ENCODE measurements at regions not wholly inside any gene's neighbourhood (a gene's known extent, or its start where the extent isn't known, plus 50 kb on each side); places are given as distances from the start of the nearest gene placed in this dataset.
"Not testable (repeated sequence)": the region's sequence is repeated elsewhere in the genome, so short reads cannot be mapped to it uniquely, and the experiment has no call there.

- DNase-seq = no peak
These were observed 1406.5 kb upstream of the ACO1 start for GRCh38 chr9:30977965-30978364.

GRCh38 chr9:30982301-30982700, 1402.1 kb upstream of the ACO1 start:
- DNase-seq = no peak

GRCh38 chr9:30995956-30996738, 1388.3 kb upstream of the ACO1 start:
- DNase-seq = no peak

- DNase-seq = no peak
These were observed 1387.7 kb upstream of the ACO1 start for GRCh38 chr9:30996761-30997160.

- DNase-seq = no peak
These were observed 1387.2 kb upstream of the ACO1 start for GRCh38 chr9:30997291-30997690.

- no peak for DNase-seq
These were observed 1379.3 kb upstream of the ACO1 start for GRCh38 chr9:31005086-31005665.

- DNase-seq = no peak
These were observed 1371.1 kb upstream of the ACO1 start for GRCh38 chr9:31013371-31013770.

- DNase-seq = no peak
These were observed 1360.6 kb upstream of the ACO1 start for GRCh38 chr9:31023847-31024246.

- DNase-seq = no peak
These were observed 1356.8 kb upstream of the ACO1 start for GRCh38 chr9:31027678-31028077.

GRCh38 chr9:31028137-31028536, 1356.3 kb upstream of the ACO1 start:
- DNase-seq = no peak

GRCh38 chr9:31030741-31031202, 1353.7 kb upstream of the ACO1 start:
- DNase-seq = no peak

- DNase-seq = no peak
These were observed 1352.2 kb upstream of the ACO1 start for GRCh38 chr9:31032206-31032605.

- no peak for DNase-seq
These were observed 1350.1 kb upstream of the ACO1 start for GRCh38 chr9:31034311-31034710.

- no peak for DNase-seq
These were observed 1343.9 kb upstream of the ACO1 start for GRCh38 chr9:31040564-31040963.

- no peak for DNase-seq
These were observed 1338.6 kb upstream of the ACO1 start for GRCh38 chr9:31045810-31046209.

GRCh38 chr9:31061592-31061991, 1322.9 kb upstream of the ACO1 start:
- not testable (repeated sequence) for DNase-seq

GRCh38 chr9:31065691-31066090, 1318.8 kb upstream of the ACO1 start:
- DNase-seq = no peak

GRCh38 chr9:31067418-31067817, 1317.0 kb upstream of the ACO1 start:
- no peak for DNase-seq

GRCh38 chr9:31071606-31072286, 1312.7 kb upstream of the ACO1 start:
- no peak for DNase-seq

GRCh38 chr9:31078175-31078574, 1306.3 kb upstream of the ACO1 start:
- DNase-seq = no peak

GRCh38 chr9:31084350-31084749, 1300.1 kb upstream of the ACO1 start:
- DNase-seq = no peak

- DNase-seq = no peak
These were observed 1294.8 kb upstream of the ACO1 start for GRCh38 chr9:31089549-31090221.

- DNase-seq = no peak
These were observed 1284.1 kb upstream of the ACO1 start for GRCh38 chr9:31100311-31100710.

- DNase-seq = no peak
These were observed 1280.6 kb upstream of the ACO1 start for GRCh38 chr9:31103836-31104235.
